AG09319 (cell line): ENCODE measurements at regions not wholly inside any gene's neighbourhood (a gene's known extent, or its start where the extent isn't known, plus 50 kb on each side); places are given as distances from the start of the nearest gene placed in this dataset.

Experiments used
- DNase-seq: peaks from one replicate; pipeline ENCODE4 v3.0.0-alpha.2; 2010; ENCODE audit warnings: low read depth; ENCODE audit errors: extremely low read depth
- CTCF ChIP-seq: IDR thresholded peaks from 2 replicates; pipeline ENCODE4 v1.5.1; 2011; ENCODE audit warnings: low read depth, mild to moderate bottlenecking, inconsistent platforms, low read length, moderate library complexity

GRCh38 chr4:152269448-152270191 is 266.3 kb downstream of the FBXW7 start:
- DNase-seq, result no peak
- TF ChIP-seq CTCF, result no peak

- no peak for TF ChIP-seq CTCF
These were observed 268.1 kb downstream of the FBXW7 start for GRCh38 chr4:152267811-152268210.

GRCh38 chr4:152266831-152267480 is 268.9 kb downstream of the FBXW7 start:
- no peak for TF ChIP-seq CTCF
- no peak for DNase-seq

More at GRCh38 chr4:152267811-152268210, 268.1 kb downstream of the FBXW7 start:
- no peak for DNase-seq

GRCh38 chr4:152265149-152265621 is 270.7 kb downstream of the FBXW7 start:
- no peak for TF ChIP-seq CTCF
- no peak for DNase-seq

GRCh38 chr4:152264106-152264505 is 271.8 kb downstream of the FBXW7 start:
- TF ChIP-seq CTCF, result no peak
- DNase-seq, result no peak

GRCh38 chr4:152259866-152260265 is 276.0 kb downstream of the FBXW7 start:
- TF ChIP-seq CTCF, result no peak
- no peak for DNase-seq
